Thyroid gland (tissue), 4 donors: ENCODE measurements at regions not wholly inside any gene's neighbourhood (a gene's known extent, or its start where the extent isn't known, plus 50 kb on each side); places are given as distances from the start of the nearest gene placed in this dataset.
"Not testable (repeated sequence)": the region's sequence is repeated elsewhere in the genome, so short reads cannot be mapped to it uniquely, and the experiment has no call there.

Experiments used
- DNase-seq, 2 donors: peaks; one replicate each; pipeline ENCODE4 v3.0.0-alpha.2; 2019
- H3K27ac ChIP-seq, 3 donors: fragments of 200-600 bp; sonication (generic); 1 replicate in 2 of 3; 2 replicates in 1 of 3; pipeline ENCODE4 v1.5.1; 2016 to 2019; ENCODE audit warnings: mild to moderate bottlenecking in 1 of 3, moderate library complexity in 1 of 3
- H3K27me3 ChIP-seq: fragments of 200-600 bp; sonication (generic); one replicate; pipeline ENCODE4 v1.5.1; 2019
- H3K36me3 ChIP-seq, 2 donors: fragments of 200-600 bp; sonication (generic); one replicate each; pipeline ENCODE4 v1.5.1; 2016 to 2019
- H3K4me1 ChIP-seq, 2 donors: fragments of 200-600 bp; sonication (generic); one replicate each; pipeline ENCODE4 v1.5.1; 2017 to 2019
- H3K4me3 ChIP-seq, 3 donors: fragments of 200-600 bp; sonication (generic); replicated peaks in 1 of 3; 1 replicate in 2 of 3; 2 replicates in 1 of 3; pipeline ENCODE4 v1.5.1; 2016; ENCODE audit warnings: mild to moderate bottlenecking in 1 of 3
- H3K9me3 ChIP-seq: fragments of 200-600 bp; sonication (generic); one replicate; pipeline ENCODE4 v1.5.1; 2017
- POLR2A ChIP-seq, 2 donors: fragments of 450-650 bp; IDR thresholded peaks; one replicate each; pipeline ENCODE4 v1.6.1; 2017; ENCODE audit warnings: antibody characterized with exemption in 2 of 2, mild to moderate bottlenecking in 2 of 2, moderate library complexity in 1 of 2
- WGBS, 2 donors: methylation state at CpG; one replicate each; pipeline ENCODE4 v1.1.5; 2017; 5-methylcytosine and 5-hydroxymethylcytosine counted together
- intact Hi-C: fragments of 100-400 bp; cut with DNase I; formaldehyde crosslinking; loops from one replicate; pipeline ENCODE4 v1.15.1; 2023
- TF ChIP-seq, protein P1 (sequence below), 6 experiments: fragments of 200-600 bp in 3 of 6; fragments of 450-650 bp in 3 of 6; sonication (generic) in 3 of 6; IDR thresholded peaks; one replicate each; pipeline ENCODE4 v1.5.1; 2016 to 2019; ENCODE audit warnings: antibody characterized with exemption in 6 of 6, mild to moderate bottlenecking in 2 of 6, inconsistent platforms in 1 of 6, moderate library complexity in 1 of 6

GRCh38 chr6:16018626-16019025 lies 110.3 kb upstream of the MYLIP start:
- Histone ChIP-seq H3K4me1 (no peaks in the 10 kb centered on the region), H3K27ac (no peak overlapping the region), H3K36me3 (no peaks in the 10 kb centered on the region), H3K4me3 (no peak overlapping the region), H3K27me3 (no peaks in the 10 kb centered on the region), H3K9me3 (no peaks in the 10 kb centered on the region)
- intact Hi-C loops = no loop called here
- no peak for DNase-seq
- WGBS, 2 donors = 93 to 95% methylated on average over 4 of the region's 4 CpGs
- TF ChIP-seq, protein P1, sequence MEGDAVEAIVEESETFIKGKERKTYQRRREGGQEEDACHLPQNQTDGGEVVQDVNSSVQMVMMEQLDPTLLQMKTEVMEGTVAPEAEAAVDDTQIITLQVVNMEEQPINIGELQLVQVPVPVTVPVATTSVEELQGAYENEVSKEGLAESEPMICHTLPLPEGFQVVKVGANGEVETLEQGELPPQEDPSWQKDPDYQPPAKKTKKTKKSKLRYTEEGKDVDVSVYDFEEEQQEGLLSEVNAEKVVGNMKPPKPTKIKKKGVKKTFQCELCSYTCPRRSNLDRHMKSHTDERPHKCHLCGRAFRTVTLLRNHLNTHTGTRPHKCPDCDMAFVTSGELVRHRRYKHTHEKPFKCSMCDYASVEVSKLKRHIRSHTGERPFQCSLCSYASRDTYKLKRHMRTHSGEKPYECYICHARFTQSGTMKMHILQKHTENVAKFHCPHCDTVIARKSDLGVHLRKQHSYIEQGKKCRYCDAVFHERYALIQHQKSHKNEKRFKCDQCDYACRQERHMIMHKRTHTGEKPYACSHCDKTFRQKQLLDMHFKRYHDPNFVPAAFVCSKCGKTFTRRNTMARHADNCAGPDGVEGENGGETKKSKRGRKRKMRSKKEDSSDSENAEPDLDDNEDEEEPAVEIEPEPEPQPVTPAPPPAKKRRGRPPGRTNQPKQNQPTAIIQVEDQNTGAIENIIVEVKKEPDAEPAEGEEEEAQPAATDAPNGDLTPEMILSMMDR (IDR thresholded peaks at IDR 0.05) = no peak
- TF ChIP-seq POLR2A (IDR thresholded peaks at IDR 0.05) = no peak

DNA sequence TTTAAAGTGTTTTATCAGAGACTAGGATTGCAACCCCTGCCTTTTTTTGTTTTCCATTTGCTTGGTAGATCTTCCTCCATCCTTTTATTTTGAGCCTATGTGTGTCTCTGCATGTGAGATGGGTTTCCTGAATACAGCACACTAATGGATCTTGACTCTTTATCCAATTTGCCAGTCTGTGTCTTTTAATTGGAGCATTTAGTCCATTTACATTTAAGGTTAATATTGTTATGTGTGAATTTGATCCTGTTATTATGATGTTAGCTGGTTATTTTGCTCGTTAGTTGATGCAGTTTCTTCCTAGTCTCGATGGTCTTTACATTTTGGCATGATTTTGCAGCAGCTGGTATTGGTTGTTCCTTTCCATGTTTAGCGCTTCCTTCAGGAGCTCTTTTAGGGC lies 114.6 kb upstream of the MYLIP start:
- DNase-seq, H3K27ac ChIP-seq, H3K27me3 ChIP-seq, intact Hi-C loops, H3K4me1 ChIP-seq, H3K36me3 ChIP-seq, H3K9me3 ChIP-seq, H3K4me3 ChIP-seq: not testable (repeated sequence)
- 68 to 88% methylated on average over 3 of the region's 3 CpGs for WGBS, 2 donors

- H3K4me3 ChIP-seq = no peak overlapping the region
- no peak overlapping the region for H3K27ac ChIP-seq
- TF ChIP-seq, protein P1 (IDR thresholded peaks at IDR 0.05) = no peak
- TF ChIP-seq POLR2A (IDR thresholded peaks at IDR 0.05) = no peak
- 80 to 89% methylated on average over 3 of the region's 3 CpGs for WGBS, 2 donors
- H3K4me1 ChIP-seq = no peaks in the 10 kb centered on the region
- H3K36me3 ChIP-seq = no peaks in the 10 kb centered on the region
- H3K9me3 ChIP-seq = no peaks in the 10 kb centered on the region
- H3K27me3 ChIP-seq = no peaks in the 10 kb centered on the region
- DNase-seq = no peak
- intact Hi-C loops = no loop called here
These were observed 121.7 kb upstream of the MYLIP start for GRCh38 chr6:16007146-16007545.

DNA sequence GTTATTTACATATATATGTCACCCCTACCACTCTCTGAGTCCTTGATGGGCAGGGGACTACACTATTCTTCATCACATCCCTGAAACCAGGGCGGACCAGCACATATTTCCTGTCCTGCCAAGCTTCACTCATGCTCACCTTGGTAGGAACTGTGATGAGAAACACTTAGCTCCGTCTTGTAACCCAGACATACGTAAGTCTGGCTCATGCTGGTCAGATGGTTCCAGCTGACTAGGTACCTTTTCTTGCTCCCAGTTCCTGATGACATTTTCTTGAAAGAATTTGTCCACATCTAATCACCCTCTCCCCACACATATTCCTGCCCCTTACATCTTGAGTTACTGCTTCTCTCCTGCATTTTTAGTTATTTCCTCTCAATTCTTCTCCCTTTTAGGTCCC lies 122.2 kb upstream of the MYLIP start:
- no peak overlapping the region for H3K4me3 ChIP-seq
- no peaks in the 10 kb centered on the region for H3K27me3 ChIP-seq
- DNase-seq = no peak
- no peaks in the 10 kb centered on the region for H3K9me3 ChIP-seq
- no peak for TF ChIP-seq POLR2A (IDR thresholded peaks at IDR 0.05)
- no peaks in the 10 kb centered on the region for H3K36me3 ChIP-seq
- intact Hi-C loops = no loop called here
- H3K27ac ChIP-seq = no peak overlapping the region
- WGBS, 2 donors = 76 to 80% methylated on average over 3 of the region's 3 CpGs
- no peaks in the 10 kb centered on the region for H3K4me1 ChIP-seq

GRCh38 chr6:16004934-16005679 lies 123.8 kb upstream of the MYLIP start:
- DNase-seq = no peak
- WGBS, 2 donors = 56 to 82% methylated on average over 5 of the region's 5 CpGs
- TF ChIP-seq, protein P1 (IDR thresholded peaks at IDR 0.05) = no peak
- TF ChIP-seq POLR2A (IDR thresholded peaks at IDR 0.05) = no peak

GRCh38 chr6:16003197-16003491 lies 125.7 kb upstream of the MYLIP start:
- H3K27ac ChIP-seq = no peak overlapping the region
- no peaks in the 10 kb centered on the region for H3K9me3 ChIP-seq
- WGBS, 2 donors = 95 to 98% methylated on average over 2 of the region's 2 CpGs
- no peaks in the 10 kb centered on the region for H3K36me3 ChIP-seq
- no peak overlapping the region for H3K4me3 ChIP-seq
- DNase-seq = no peak
- intact Hi-C loops = no loop called here
- H3K4me1 ChIP-seq = no peaks in the 10 kb centered on the region
- TF ChIP-seq, protein P1 (IDR thresholded peaks at IDR 0.05) = no peak
- TF ChIP-seq POLR2A (IDR thresholded peaks at IDR 0.05) = no peak
- no peaks in the 10 kb centered on the region for H3K27me3 ChIP-seq

More at GRCh38 chr6:16004934-16005679, 123.8 kb upstream of the MYLIP start:
- Histone ChIP-seq H3K9me3 (no peaks in the 10 kb centered on the region), H3K27me3 (no peaks in the 10 kb centered on the region), H3K36me3 (no peaks in the 10 kb centered on the region), H3K4me1 (no peaks in the 10 kb centered on the region), H3K4me3 (no peak overlapping the region), H3K27ac (no peak overlapping the region)
- intact Hi-C loops = no loop called here
